Mammary epithelial cell (primary cell): ENCODE measurements at regions not wholly inside any gene's neighbourhood (a gene's known extent, or its start where the extent isn't known, plus 50 kb on each side); places are given as distances from the start of the nearest gene placed in this dataset.

Experiments used
- EZH2 ChIP-seq: IDR thresholded peaks from 2 replicates; pipeline ENCODE4 v1.6.1; 2012; ENCODE audit warnings: low read length, inconsistent platforms, borderline replicate concordance
- TF ChIP-seq, protein P1 (sequence below), 2 donors: IDR thresholded peaks in 1 of 2; conservative IDR thresholded peaks in 1 of 2; 2 replicates each; pipeline ENCODE4 v1.5.1; 2011 to 2012; ENCODE audit warnings: inconsistent platforms in 2 of 2, low read length in 2 of 2, mild to moderate bottlenecking in 2 of 2, control low read depth in 1 of 2, low read depth in 1 of 2; ENCODE audit not compliant: insufficient read depth in 1 of 2; ENCODE audit errors: extremely low read depth in 1 of 2

DNA sequence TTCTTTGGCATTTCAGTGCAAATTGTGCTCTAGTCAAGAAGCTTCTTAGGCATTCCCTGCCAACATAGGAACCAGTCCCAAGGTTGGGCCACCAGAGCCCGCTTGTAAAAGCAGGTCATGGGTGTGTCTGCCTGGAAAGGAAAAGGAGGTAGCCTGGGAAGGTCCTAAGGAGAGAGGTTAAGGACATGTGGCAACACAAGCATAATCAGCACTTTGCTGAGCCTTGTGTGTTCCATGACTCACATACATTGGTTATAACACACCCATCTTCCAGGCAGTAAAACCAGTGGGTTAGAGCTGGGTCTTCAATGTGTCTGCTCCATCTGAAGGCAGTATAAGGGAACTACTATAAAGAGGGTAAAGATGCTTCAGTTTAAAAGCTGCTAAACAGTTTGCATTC is 165.0 kb downstream of the FHIP1A start:
- TF ChIP-seq, protein P1, sequence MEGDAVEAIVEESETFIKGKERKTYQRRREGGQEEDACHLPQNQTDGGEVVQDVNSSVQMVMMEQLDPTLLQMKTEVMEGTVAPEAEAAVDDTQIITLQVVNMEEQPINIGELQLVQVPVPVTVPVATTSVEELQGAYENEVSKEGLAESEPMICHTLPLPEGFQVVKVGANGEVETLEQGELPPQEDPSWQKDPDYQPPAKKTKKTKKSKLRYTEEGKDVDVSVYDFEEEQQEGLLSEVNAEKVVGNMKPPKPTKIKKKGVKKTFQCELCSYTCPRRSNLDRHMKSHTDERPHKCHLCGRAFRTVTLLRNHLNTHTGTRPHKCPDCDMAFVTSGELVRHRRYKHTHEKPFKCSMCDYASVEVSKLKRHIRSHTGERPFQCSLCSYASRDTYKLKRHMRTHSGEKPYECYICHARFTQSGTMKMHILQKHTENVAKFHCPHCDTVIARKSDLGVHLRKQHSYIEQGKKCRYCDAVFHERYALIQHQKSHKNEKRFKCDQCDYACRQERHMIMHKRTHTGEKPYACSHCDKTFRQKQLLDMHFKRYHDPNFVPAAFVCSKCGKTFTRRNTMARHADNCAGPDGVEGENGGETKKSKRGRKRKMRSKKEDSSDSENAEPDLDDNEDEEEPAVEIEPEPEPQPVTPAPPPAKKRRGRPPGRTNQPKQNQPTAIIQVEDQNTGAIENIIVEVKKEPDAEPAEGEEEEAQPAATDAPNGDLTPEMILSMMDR (conservative IDR thresholded peaks at IDR 0.05 in 1 of 2, IDR thresholded peaks at IDR 0.05 in 1 of 2; ENCODE audit: extremely low read depth in 1 of 2, insufficient read depth in 1 of 2, low read depth in 1 of 2, low read length in 2 of 2) = peak in 1 of 2 donors; percentile 34
- TF ChIP-seq EZH2 = no peak
